H9 (cell line): ENCODE measurements at regions not wholly inside any gene's neighbourhood (a gene's known extent, or its start where the extent isn't known, plus 50 kb on each side); places are given as distances from the start of the nearest gene placed in this dataset.

Experiments
- DNase-seq: peaks from one replicate; pipeline ENCODE4 v3.0.0-alpha.2; 2017
- H2AFZ ChIP-seq: one replicate; pipeline ENCODE4 v1.6.1; 2013; ENCODE audit warnings: mild to moderate bottlenecking, low read length, control low read depth, moderate library complexity
- H2AK5ac ChIP-seq: 2 replicates; pipeline ENCODE4 v1.6.1; 2013; ENCODE audit warnings: low read length, control low read depth, mixed read lengths; ENCODE audit not compliant: insufficient read length
- H2BK120ac ChIP-seq: one replicate; pipeline ENCODE4 v1.6.1; 2013; ENCODE audit warnings: low read depth, mild to moderate bottlenecking, low read length, control low read depth, inconsistent platforms; ENCODE audit not compliant: poor library complexity, severe bottlenecking
- H2BK12ac ChIP-seq: 2 replicates; pipeline ENCODE4 v1.6.1; 2013; ENCODE audit warnings: low read length, control low read depth, mixed read lengths, low read depth; ENCODE audit not compliant: insufficient read length
- H2BK15ac ChIP-seq: 2 replicates; pipeline ENCODE4 v1.6.1; 2013; ENCODE audit warnings: low read depth, low read length, control low read depth
- H2BK20ac ChIP-seq: one replicate; pipeline ENCODE4 v1.6.1; 2013; ENCODE audit warnings: low read depth, mild to moderate bottlenecking, low read length, control low read depth, inconsistent platforms; ENCODE audit not compliant: poor library complexity, severe bottlenecking
- H2BK5ac ChIP-seq: 2 replicates; pipeline ENCODE4 v1.6.1; 2013; ENCODE audit warnings: low read length, control low read depth, mixed read lengths; ENCODE audit not compliant: insufficient read length
- H3K14ac ChIP-seq: 2 replicates; pipeline ENCODE4 v1.6.1; 2013; ENCODE audit warnings: low read length, control low read depth; ENCODE audit not compliant: insufficient read depth
- H3K18ac ChIP-seq: 2 replicates; pipeline ENCODE4 v1.6.1; 2013; ENCODE audit warnings: low read depth, mild to moderate bottlenecking, mixed read lengths, low read length, control low read depth; ENCODE audit not compliant: insufficient read length
- H3K23ac ChIP-seq: 2 replicates; pipeline ENCODE4 v1.6.1; 2013; ENCODE audit warnings: low read length, control low read depth, mixed read lengths, low read depth; ENCODE audit not compliant: insufficient read length
- H3K23me2 ChIP-seq: 2 replicates; pipeline ENCODE4 v1.6.1; 2013; ENCODE audit warnings: low read depth, mild to moderate bottlenecking, mixed read lengths, low read length, control low read depth; ENCODE audit not compliant: insufficient read length, poor library complexity, severe bottlenecking
- H3K27ac ChIP-seq: 2 replicates; pipeline ENCODE4 v1.5.1; 2013; ENCODE audit warnings: low read length, control low read depth, mixed read lengths, low read depth; ENCODE audit not compliant: insufficient read length
- H3K27me3 ChIP-seq: 2 replicates; pipeline ENCODE4 v1.6.1; 2013; ENCODE audit warnings: low read length, control low read depth, inconsistent platforms; ENCODE audit not compliant: insufficient read depth
- H3K4ac ChIP-seq: 2 replicates; pipeline ENCODE4 v1.6.1; 2013; ENCODE audit warnings: low read depth, mild to moderate bottlenecking, control low read depth, inconsistent platforms, low read length, moderate library complexity
- H3K4me1 ChIP-seq: 2 replicates; pipeline ENCODE4 v1.6.1; 2013; ENCODE audit warnings: low read length, control low read depth, inconsistent platforms; ENCODE audit not compliant: insufficient read depth
- H3K4me2 ChIP-seq: 2 replicates; pipeline ENCODE4 v1.6.1; 2013; ENCODE audit warnings: low read length, control low read depth, mixed read lengths; ENCODE audit not compliant: insufficient read length, insufficient read depth
- H3K56ac ChIP-seq: 2 replicates; pipeline ENCODE4 v1.6.1; 2013; ENCODE audit warnings: low read depth, mild to moderate bottlenecking, mixed read lengths, low read length, control low read depth; ENCODE audit not compliant: insufficient read length
- H3K79me1 ChIP-seq: 2 replicates; pipeline ENCODE4 v1.6.1; 2013; ENCODE audit warnings: low read depth, mild to moderate bottlenecking, moderate library complexity, low read length, control low read depth, inconsistent platforms; ENCODE audit not compliant: insufficient read depth, poor library complexity, severe bottlenecking
- H3K79me2 ChIP-seq: 2 replicates; pipeline ENCODE4 v1.6.1; 2013; ENCODE audit warnings: low read length, control low read depth, inconsistent platforms; ENCODE audit not compliant: insufficient read depth
- H3K9ac ChIP-seq: 2 replicates; pipeline ENCODE4 v1.6.1; 2013; ENCODE audit warnings: low read length, control low read depth, mixed read lengths; ENCODE audit not compliant: insufficient read length; ENCODE audit errors: extremely low read depth
- H3K9me3 ChIP-seq: one replicate; pipeline ENCODE4 v1.6.1; 2013; ENCODE audit warnings: low read depth, low read length, inconsistent platforms; ENCODE audit not compliant: control insufficient read depth
- H3T11ph ChIP-seq: one replicate; pipeline ENCODE4 v1.6.1; 2013; ENCODE audit warnings: mild to moderate bottlenecking, low read length, control low read depth, inconsistent platforms
- H4K20me1 ChIP-seq: one replicate; pipeline ENCODE4 v1.6.1; 2013; ENCODE audit not compliant: control insufficient read depth, insufficient read length, insufficient read depth
- H4K5ac ChIP-seq: 2 replicates; pipeline ENCODE4 v1.6.1; 2013; ENCODE audit warnings: low read depth, mild to moderate bottlenecking, mixed read lengths, low read length, control low read depth; ENCODE audit not compliant: insufficient read length
- H4K8ac ChIP-seq: replicated peaks from 2 replicates; pipeline ENCODE4 v1.6.1; 2013; ENCODE audit warnings: low read length, control low read depth, mixed read lengths, low read depth; ENCODE audit not compliant: insufficient read length
- H4K91ac ChIP-seq: 2 replicates; pipeline ENCODE4 v1.6.1; 2013; ENCODE audit warnings: low read depth, mild to moderate bottlenecking, moderate library complexity, mixed read lengths, low read length, control low read depth; ENCODE audit not compliant: insufficient read length
- H3K27ac Mint-ChIP-seq, 3 experiments: 2 replicates in 2 of 3; 3 replicates in 1 of 3; pipeline ENCODE4 v1.8.0; 2020 to 2021; ENCODE audit warnings: mixed read lengths in 3 of 3, mild to moderate bottlenecking in 1 of 3, moderate library complexity in 1 of 3
- H3K27me3 Mint-ChIP-seq: 2 replicates; pipeline ENCODE4 v1.8.0; 2021; ENCODE audit warnings: low read depth, mild to moderate bottlenecking, moderate library complexity, mixed read lengths
- H3K36me3 Mint-ChIP-seq, 3 experiments: 2 replicates in 2 of 3; 3 replicates in 1 of 3; pipeline ENCODE4 v1.8.0; 2020 to 2021; ENCODE audit warnings: low read depth in 3 of 3, mixed read lengths in 3 of 3; ENCODE audit not compliant: insufficient read depth in 1 of 3
- H3K4me1 Mint-ChIP-seq, 2 experiments: 2 replicates each; pipeline ENCODE4 v1.8.0; 2020; ENCODE audit warnings: mixed read lengths in 2 of 2
- H3K4me3 Mint-ChIP-seq, 2 experiments: 2 replicates in 1 of 2; 3 replicates in 1 of 2; pipeline ENCODE4 v1.8.0; 2020 to 2021; ENCODE audit warnings: mild to moderate bottlenecking in 2 of 2, mixed read lengths in 2 of 2, moderate library complexity in 1 of 2
- H3K9me3 Mint-ChIP-seq, 2 experiments: 2 replicates in 1 of 2; 3 replicates in 1 of 2; pipeline ENCODE4 v1.8.0; 2020; ENCODE audit warnings: mild to moderate bottlenecking in 2 of 2, mixed read lengths in 2 of 2, moderate library complexity in 1 of 2
- WGBS: extraction: QIAGEN DNeasy Blood & Tissue Kit; methylation state at CpG from one replicate; pipeline ENCODE4 v1.1.7; 2013; ENCODE audit warnings: missing lambda C conversion rate, low lambda C conversion rate, mixed read lengths; ENCODE audit not compliant: insufficient read length; ENCODE audit errors: extremely low coverage; 5-methylcytosine and 5-hydroxymethylcytosine counted together
- TF ChIP-seq, protein P1 (sequence below): fragments of 200-600 bp; sonication (generic); conservative IDR thresholded peaks from 3 replicates; pipeline ENCODE4 v1.8.0; 2021; ENCODE audit warnings: antibody characterized with exemption, mild to moderate bottlenecking

DNA sequence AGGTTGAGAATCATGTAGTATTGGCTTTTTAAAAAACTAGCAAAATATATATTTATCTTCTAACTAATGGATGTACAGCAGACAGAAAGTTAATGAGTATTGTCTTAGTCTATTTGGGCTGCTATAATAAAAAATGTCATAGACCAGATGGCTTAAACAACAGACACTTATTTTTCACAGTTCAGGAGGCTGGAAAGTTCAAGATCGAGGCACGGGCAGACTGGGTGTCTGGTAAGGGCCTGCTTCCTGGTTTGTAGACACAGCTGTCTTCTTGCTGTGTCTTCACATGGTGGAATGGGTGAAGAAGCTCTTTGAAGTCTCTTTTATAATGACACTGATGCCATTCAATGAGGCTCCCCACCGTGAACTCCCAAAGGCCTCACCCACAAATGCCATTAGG, 70.1 kb upstream of the KRR1 start:
- no peak for DNase-seq
- Histone ChIP-seq H3K27me3 (no peaks in the 10 kb centered on the region), H4K91ac (no peak overlapping the region), H3K18ac (no peak overlapping the region), H2AK5ac (no peak overlapping the region), H3K4ac (no peak overlapping the region), H4K8ac (no peak overlapping the region), H2BK20ac (no peak overlapping the region), H3K27ac (no peak overlapping the region), H2BK15ac (no peak overlapping the region), H3K14ac (no peak overlapping the region), H3K4me2 (no peak overlapping the region), H3K23me2 (no peaks in the 10 kb centered on the region), H3T11ph (no peak overlapping the region), H3K23ac (no peak overlapping the region), H2BK12ac (no peak overlapping the region), H3K9ac (no peak overlapping the region), H2AFZ (no peak overlapping the region), H2BK5ac (no peak overlapping the region), H2BK120ac (no peak overlapping the region), H3K56ac (no peak overlapping the region), H3K79me1 (no peaks in the 10 kb centered on the region), H3K79me2 (no peaks in the 10 kb centered on the region), H4K20me1 (no peaks in the 10 kb centered on the region), H4K5ac (no peak overlapping the region), H3K4me1 (no peaks in the 10 kb centered on the region), H3K9me3 (no peaks in the 10 kb centered on the region)
- Mint-ChIP-seq H3K27me3 (no peaks in the 10 kb centered on the region), H3K9me3 (no peaks in the 10 kb centered on the region), H3K36me3 (no peaks in the 10 kb centered on the region), H3K27ac (no peak overlapping the region), H3K4me1 (peaks cover 11% of the 10 kb centered on the region in 2 experiments), H3K4me3 (no peak overlapping the region)
- TF ChIP-seq, protein P1, sequence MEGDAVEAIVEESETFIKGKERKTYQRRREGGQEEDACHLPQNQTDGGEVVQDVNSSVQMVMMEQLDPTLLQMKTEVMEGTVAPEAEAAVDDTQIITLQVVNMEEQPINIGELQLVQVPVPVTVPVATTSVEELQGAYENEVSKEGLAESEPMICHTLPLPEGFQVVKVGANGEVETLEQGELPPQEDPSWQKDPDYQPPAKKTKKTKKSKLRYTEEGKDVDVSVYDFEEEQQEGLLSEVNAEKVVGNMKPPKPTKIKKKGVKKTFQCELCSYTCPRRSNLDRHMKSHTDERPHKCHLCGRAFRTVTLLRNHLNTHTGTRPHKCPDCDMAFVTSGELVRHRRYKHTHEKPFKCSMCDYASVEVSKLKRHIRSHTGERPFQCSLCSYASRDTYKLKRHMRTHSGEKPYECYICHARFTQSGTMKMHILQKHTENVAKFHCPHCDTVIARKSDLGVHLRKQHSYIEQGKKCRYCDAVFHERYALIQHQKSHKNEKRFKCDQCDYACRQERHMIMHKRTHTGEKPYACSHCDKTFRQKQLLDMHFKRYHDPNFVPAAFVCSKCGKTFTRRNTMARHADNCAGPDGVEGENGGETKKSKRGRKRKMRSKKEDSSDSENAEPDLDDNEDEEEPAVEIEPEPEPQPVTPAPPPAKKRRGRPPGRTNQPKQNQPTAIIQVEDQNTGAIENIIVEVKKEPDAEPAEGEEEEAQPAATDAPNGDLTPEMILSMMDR: no peak
- no CpG with 5 or more reads among the region's 3 CpGs for WGBS
